Neural cell (in vitro differentiated cells): ENCODE measurements at regions not wholly inside any gene's neighbourhood (a gene's known extent, or its start where the extent isn't known, plus 50 kb on each side); places are given as distances from the start of the nearest gene placed in this dataset.

Experiments
- H2AFZ ChIP-seq: fragments of 200-600, 300-800 bp; sonication (generic), shearing (Covaris generic); 2 replicates; pipeline ENCODE4 v1.6.0; 2014; ENCODE audit warnings: low read depth, mild to moderate bottlenecking, antibody characterized with exemption, low read length, moderate library complexity
- H3F3A ChIP-seq: fragments of 200-600 bp; shearing (Covaris generic); 2 replicates; pipeline ENCODE4 v1.6.1; 2016; ENCODE audit warnings: mild to moderate bottlenecking, moderate library complexity, mixed read lengths, antibody characterized with exemption, low read length; ENCODE audit not compliant: insufficient read depth, poor library complexity, severe bottlenecking
- H3K27ac ChIP-seq: fragments of 200-600, 300-800 bp; sonication (generic), shearing (Covaris generic); 2 replicates; pipeline ENCODE4 v1.5.1; 2014; ENCODE audit warnings: mild to moderate bottlenecking, low read length, moderate library complexity
- H3K27me3 ChIP-seq: fragments of 300-800, 200-600 bp; sonication (generic), shearing (Covaris generic); 2 replicates; pipeline ENCODE4 v1.6.0; 2014; ENCODE audit warnings: mild to moderate bottlenecking, low read depth, low read length, moderate library complexity; ENCODE audit not compliant: insufficient read depth
- H3K36me3 ChIP-seq: fragments of 300-800, 200-600 bp; sonication (generic), shearing (Covaris generic); 2 replicates; pipeline ENCODE4 v1.5.1; 2014; ENCODE audit warnings: mild to moderate bottlenecking, antibody characterized with exemption, low read length, moderate library complexity; ENCODE audit not compliant: insufficient read depth
- H3K4me2 ChIP-seq: fragments of 300-800, 200-600 bp; sonication (generic), shearing (Covaris generic); 2 replicates; pipeline ENCODE4 v1.6.0; 2014; ENCODE audit warnings: mild to moderate bottlenecking, low read length
- H3K4me3 ChIP-seq: fragments of 300-800, 200-600 bp; sonication (generic), shearing (Covaris generic); 2 replicates; pipeline ENCODE4 v1.5.1; 2014; ENCODE audit warnings: mild to moderate bottlenecking, low read length, moderate library complexity
- H3K79me2 ChIP-seq: fragments of 200-600 bp; shearing (Covaris generic); replicated peaks from 2 replicates; pipeline ENCODE4 v1.6.0; 2014; ENCODE audit warnings: mild to moderate bottlenecking, low read length, moderate library complexity; ENCODE audit not compliant: insufficient read depth
- H3K9ac ChIP-seq: fragments of 300-800, 200-600 bp; sonication (generic), shearing (Covaris generic); 2 replicates; pipeline ENCODE4 v1.6.1; 2016; ENCODE audit warnings: mild to moderate bottlenecking, low read length, mixed read lengths
- H3K9me2 ChIP-seq: fragments of 200-600 bp; shearing (Covaris generic); 2 replicates; pipeline ENCODE4 v1.6.1; 2016; ENCODE audit warnings: mild to moderate bottlenecking, low read length, mixed read lengths; ENCODE audit not compliant: insufficient read depth
- H3K9me3 ChIP-seq: fragments of 200-600, 300-800 bp; sonication (generic), shearing (Covaris generic); 2 replicates; pipeline ENCODE4 v1.6.1; 2016; ENCODE audit warnings: mild to moderate bottlenecking, mixed run types, low read length, moderate library complexity, mixed read lengths
- H4K20me1 ChIP-seq: fragments of 200-600 bp; shearing (Covaris generic); 2 replicates; pipeline ENCODE4 v1.6.1; 2016; ENCODE audit warnings: mild to moderate bottlenecking, mixed run types; ENCODE audit not compliant: insufficient read depth
- CTCF ChIP-seq: fragments of 450-650 bp; IDR thresholded peaks from 2 replicates; pipeline ENCODE4 v1.5.1; 2014; ENCODE audit warnings: antibody characterized with exemption, mild to moderate bottlenecking, moderate library complexity; ENCODE audit not compliant: poor library complexity, severe bottlenecking
- EP300 ChIP-seq: fragments of 450-650 bp; conservative IDR thresholded peaks from 2 replicates; pipeline ENCODE4 v1.6.1; 2014; ENCODE audit warnings: antibody characterized with exemption, mild to moderate bottlenecking, moderate library complexity; ENCODE audit not compliant: poor library complexity, severe bottlenecking
- EZH2 ChIP-seq: fragments of 200-600, 300-800 bp; shearing (Covaris generic), sonication (generic); IDR thresholded peaks from 2 replicates; pipeline ENCODE4 v1.6.1; 2014; ENCODE audit warnings: antibody characterized with exemption, low read length, borderline replicate concordance, mild to moderate bottlenecking; ENCODE audit not compliant: insufficient read depth, poor library complexity, severe bottlenecking
- MXI1 ChIP-seq: fragments of 450-650 bp; conservative IDR thresholded peaks from 2 replicates; pipeline ENCODE4 v1.6.1; 2014; ENCODE audit warnings: antibody characterized with exemption, mild to moderate bottlenecking; ENCODE audit not compliant: poor library complexity, severe bottlenecking
- POLR2AphosphoS5 ChIP-seq: IDR thresholded peaks from 2 replicates; pipeline ENCODE4 v1.6.1; 2012
- RAD21 ChIP-seq: fragments of 450-650 bp; conservative IDR thresholded peaks from 2 replicates; pipeline ENCODE4 v1.6.1; 2014; ENCODE audit warnings: antibody characterized with exemption, mild to moderate bottlenecking, moderate library complexity
- REST ChIP-seq: IDR thresholded peaks from 2 replicates; pipeline ENCODE4 v1.6.1; 2012; ENCODE audit warnings: borderline replicate concordance
- SMC3 ChIP-seq: fragments of 450-650 bp; conservative IDR thresholded peaks from 2 replicates; pipeline ENCODE4 v1.6.1; 2014; ENCODE audit warnings: antibody characterized with exemption, mild to moderate bottlenecking, moderate library complexity; ENCODE audit not compliant: poor library complexity
- TAF1 ChIP-seq: IDR thresholded peaks from 2 replicates; pipeline ENCODE4 v1.6.1; 2012; ENCODE audit warnings: low read depth

- H4K20me1 ChIP-seq = no peaks in the 10 kb centered on the region
- TF ChIP-seq CTCF (no peak), MXI1 (no peak), EZH2 (no peak), REST (no peak), RAD21 (no peak), SMC3 (no peak), EP300 (no peak), TAF1 (no peak), POLR2AphosphoS5 (no peak)
- H3K27me3 ChIP-seq = no peaks in the 10 kb centered on the region
- peaks cover 2% of the 10 kb centered on the region for H3K9me3 ChIP-seq
- no peaks in the 10 kb centered on the region for H3K79me2 ChIP-seq
- no peaks in the 10 kb centered on the region for H3F3A ChIP-seq
- H3K9ac ChIP-seq = no peak overlapping the region
- no peak overlapping the region for H3K4me3 ChIP-seq
- no peak overlapping the region for H3K27ac ChIP-seq
- H3K36me3 ChIP-seq = no peaks in the 10 kb centered on the region
- H2AFZ ChIP-seq = no peak overlapping the region
- no peaks in the 10 kb centered on the region for H3K9me2 ChIP-seq
- H3K4me2 ChIP-seq = no peak overlapping the region
Measured at GRCh38 chr22:48595511-48595905, 1232.2 kb downstream of the BRD1 start.

- no peaks in the 10 kb centered on the region for H3F3A ChIP-seq
- H3K4me3 ChIP-seq = no peak overlapping the region
- TF ChIP-seq POLR2AphosphoS5 (no peak), SMC3 (no peak), EP300 (no peak), CTCF (no peak), REST (no peak), RAD21 (no peak), TAF1 (no peak), EZH2 (no peak), MXI1 (no peak)
- H3K36me3 ChIP-seq = no peaks in the 10 kb centered on the region
- no peak overlapping the region for H2AFZ ChIP-seq
- no peak overlapping the region for H3K9ac ChIP-seq
- H3K27ac ChIP-seq = no peak overlapping the region
- H3K79me2 ChIP-seq = no peaks in the 10 kb centered on the region
- no peaks in the 10 kb centered on the region for H3K27me3 ChIP-seq
- peaks cover 2% of the 10 kb centered on the region for H3K9me3 ChIP-seq
- H3K4me2 ChIP-seq = no peak overlapping the region
- no peaks in the 10 kb centered on the region for H3K9me2 ChIP-seq
- no peaks in the 10 kb centered on the region for H4K20me1 ChIP-seq
Measured at GRCh38 chr22:48594757-48595510, 1232.7 kb downstream of the BRD1 start.
